Endothelial cell of umbilical vein (primary cell): ENCODE measurements at regions not wholly inside any gene's neighbourhood (a gene's known extent, or its start where the extent isn't known, plus 50 kb on each side); places are given as distances from the start of the nearest gene placed in this dataset.

Source experiments
- POLR2AphosphoS5 ChIP-seq: IDR thresholded peaks from 2 replicates; pipeline ENCODE4 v1.6.1; 2012; ENCODE audit warnings: low read depth, mild to moderate bottlenecking, control low read depth, low read length, moderate library complexity; ENCODE audit not compliant: insufficient read depth
- TF ChIP-seq, protein P1 (sequence below), 2 donors: IDR thresholded peaks; 1 replicate in 1 of 2; 2 replicates in 1 of 2; pipeline ENCODE4 v1.5.1; 2011; ENCODE audit warnings: low read length in 2 of 2, mild to moderate bottlenecking in 2 of 2, moderate library complexity in 2 of 2, control low read depth in 1 of 2, inconsistent platforms in 1 of 2, low read depth in 1 of 2; ENCODE audit not compliant: insufficient read depth in 1 of 2; ENCODE audit errors: extremely low read depth in 1 of 2

DNA sequence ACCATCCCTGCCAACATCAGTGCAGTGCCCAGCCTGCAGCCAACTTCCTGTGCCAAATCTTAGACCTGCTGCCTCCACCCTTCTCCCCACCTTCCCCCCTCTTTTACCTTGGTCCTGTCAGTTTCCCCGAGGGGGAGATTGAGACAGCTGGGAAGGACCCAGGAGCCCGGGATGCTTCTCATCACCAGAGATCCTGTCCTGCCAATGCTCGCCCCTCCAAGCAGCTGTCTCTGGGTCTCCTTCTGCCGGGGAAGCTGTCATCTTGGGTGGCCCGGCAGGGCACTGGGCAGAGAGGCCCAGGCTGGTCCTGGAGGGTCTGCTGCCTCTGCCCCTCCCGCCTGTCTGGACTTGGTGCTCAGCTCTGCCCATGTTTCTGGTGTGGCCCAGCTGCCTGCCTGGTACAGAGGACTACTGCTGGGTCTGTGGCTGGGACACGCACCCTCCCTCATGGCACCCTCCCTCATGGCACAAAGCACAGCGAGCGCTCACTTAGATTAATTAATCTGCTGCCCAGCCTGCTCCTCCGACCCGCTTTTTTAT is 60.4 kb upstream of the THY1 start:
- TF ChIP-seq, protein P1, sequence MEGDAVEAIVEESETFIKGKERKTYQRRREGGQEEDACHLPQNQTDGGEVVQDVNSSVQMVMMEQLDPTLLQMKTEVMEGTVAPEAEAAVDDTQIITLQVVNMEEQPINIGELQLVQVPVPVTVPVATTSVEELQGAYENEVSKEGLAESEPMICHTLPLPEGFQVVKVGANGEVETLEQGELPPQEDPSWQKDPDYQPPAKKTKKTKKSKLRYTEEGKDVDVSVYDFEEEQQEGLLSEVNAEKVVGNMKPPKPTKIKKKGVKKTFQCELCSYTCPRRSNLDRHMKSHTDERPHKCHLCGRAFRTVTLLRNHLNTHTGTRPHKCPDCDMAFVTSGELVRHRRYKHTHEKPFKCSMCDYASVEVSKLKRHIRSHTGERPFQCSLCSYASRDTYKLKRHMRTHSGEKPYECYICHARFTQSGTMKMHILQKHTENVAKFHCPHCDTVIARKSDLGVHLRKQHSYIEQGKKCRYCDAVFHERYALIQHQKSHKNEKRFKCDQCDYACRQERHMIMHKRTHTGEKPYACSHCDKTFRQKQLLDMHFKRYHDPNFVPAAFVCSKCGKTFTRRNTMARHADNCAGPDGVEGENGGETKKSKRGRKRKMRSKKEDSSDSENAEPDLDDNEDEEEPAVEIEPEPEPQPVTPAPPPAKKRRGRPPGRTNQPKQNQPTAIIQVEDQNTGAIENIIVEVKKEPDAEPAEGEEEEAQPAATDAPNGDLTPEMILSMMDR (IDR thresholded peaks at IDR 0.05; ENCODE audit: extremely low read depth in 1 of 2, insufficient read depth in 1 of 2, low read depth in 1 of 2, low read length in 2 of 2), result no peak
- no peak for TF ChIP-seq POLR2AphosphoS5
